Mesendoderm (in vitro differentiated cells): ENCODE measurements at regions not wholly inside any gene's neighbourhood (a gene's known extent, or its start where the extent isn't known, plus 50 kb on each side); places are given as distances from the start of the nearest gene placed in this dataset.

Experiments used
- DNase-seq: peaks from one replicate; pipeline ENCODE4 v3.0.0; 2013
- H2AK5ac ChIP-seq: 2 replicates; pipeline ENCODE4 v1.6.1; 2013; ENCODE audit warnings: low read length, inconsistent platforms
- H2BK120ac ChIP-seq: 2 replicates; pipeline ENCODE4 v1.6.1; 2013; ENCODE audit warnings: low read depth, mild to moderate bottlenecking, low read length, moderate library complexity, mixed read lengths
- H2BK15ac ChIP-seq: replicated peaks from 2 replicates; pipeline ENCODE4 v1.6.1; 2013; ENCODE audit warnings: low read depth, mild to moderate bottlenecking, moderate library complexity
- H2BK5ac ChIP-seq: 2 replicates; pipeline ENCODE4 v1.6.1; 2013; ENCODE audit warnings: low read length, inconsistent platforms
- H3K18ac ChIP-seq: 2 replicates; pipeline ENCODE4 v1.6.1; 2013; ENCODE audit warnings: mild to moderate bottlenecking, low read length, mixed read lengths
- H3K23ac ChIP-seq: one replicate; pipeline ENCODE4 v1.6.1; 2013; ENCODE audit warnings: low read length
- H3K27ac ChIP-seq: 2 replicates; pipeline ENCODE4 v1.5.1; 2013; ENCODE audit warnings: low read depth, mild to moderate bottlenecking, inconsistent platforms, low read length, moderate library complexity
- H3K27me3 ChIP-seq: 2 replicates; pipeline ENCODE4 v1.6.1; 2013; ENCODE audit warnings: low read length, control low read depth, mild to moderate bottlenecking, inconsistent platforms; ENCODE audit not compliant: insufficient read depth, poor library complexity
- H3K36me3 ChIP-seq: 2 replicates; pipeline ENCODE4 v1.6.1; 2013; ENCODE audit warnings: low read length, inconsistent platforms; ENCODE audit not compliant: control insufficient read depth, insufficient read depth
- H3K4ac ChIP-seq: one replicate; pipeline ENCODE4 v1.6.1; 2013; ENCODE audit warnings: low read depth, mild to moderate bottlenecking, low read length, moderate library complexity
- H3K4me1 ChIP-seq: 2 replicates; pipeline ENCODE4 v1.6.1; 2013; ENCODE audit warnings: low read depth, low read length, inconsistent platforms; ENCODE audit not compliant: control insufficient read depth
- H3K4me2 ChIP-seq: 2 replicates; pipeline ENCODE4 v1.6.1; 2013; ENCODE audit warnings: low read length
- H3K4me3 ChIP-seq: 2 replicates; pipeline ENCODE4 v1.5.1; 2013; ENCODE audit warnings: mild to moderate bottlenecking, low read length
- H3K56ac ChIP-seq: one replicate; pipeline ENCODE4 v1.6.1; 2013; ENCODE audit warnings: low read length
- H3K79me1 ChIP-seq: 2 replicates; pipeline ENCODE4 v1.6.1; 2013; ENCODE audit warnings: low read length, inconsistent platforms
- H3K79me2 ChIP-seq: 2 replicates; pipeline ENCODE4 v1.6.1; 2013; ENCODE audit warnings: mild to moderate bottlenecking, low read length; ENCODE audit not compliant: control insufficient read depth, insufficient read depth
- H3K9ac ChIP-seq: 2 replicates; pipeline ENCODE4 v1.6.1; 2013; ENCODE audit warnings: low read length, inconsistent platforms
- H4K5ac ChIP-seq: one replicate; pipeline ENCODE4 v1.6.1; 2013; ENCODE audit warnings: low read length
- H4K8ac ChIP-seq: one replicate; pipeline ENCODE4 v1.6.1; 2013; ENCODE audit warnings: low read depth, mild to moderate bottlenecking, control low read depth, low read length, moderate library complexity
- WGBS: extraction: QIAGEN DNeasy Blood & Tissue Kit; methylation state at CpG from one replicate; pipeline ENCODE4 v1.1.7; 2013; ENCODE audit warnings: low lambda C conversion rate, missing lambda C conversion rate; ENCODE audit not compliant: insufficient coverage; ENCODE audit errors: extremely low coverage; 5-methylcytosine and 5-hydroxymethylcytosine counted together

GRCh38 chr21:28152732-28153131 lies 839.9 kb downstream of the LTN1 start:
- no peak overlapping the region for H3K56ac ChIP-seq
- H2AK5ac ChIP-seq, result no peak overlapping the region
- no peak overlapping the region for H3K27ac ChIP-seq
- no peak overlapping the region for H3K4ac ChIP-seq
- no CpG with 5 or more reads among the region's 1 CpG for WGBS
- no peaks in the 10 kb centered on the region for H3K27me3 ChIP-seq
- no peak overlapping the region for H3K9ac ChIP-seq
- H3K79me1 ChIP-seq, result no peaks in the 10 kb centered on the region
- no peak overlapping the region for H4K5ac ChIP-seq
- H3K79me2 ChIP-seq, result no peaks in the 10 kb centered on the region
- no peak for DNase-seq
- no peak overlapping the region for H2BK5ac ChIP-seq
- H3K4me2 ChIP-seq, result no peak overlapping the region
- H3K4me3 ChIP-seq, result no peak overlapping the region
- H2BK120ac ChIP-seq, result no peak overlapping the region
- H4K8ac ChIP-seq, result no peak overlapping the region
- H2BK15ac ChIP-seq, result no peak overlapping the region
- H3K36me3 ChIP-seq, result no peaks in the 10 kb centered on the region
- H3K4me1 ChIP-seq, result no peaks in the 10 kb centered on the region
- no peak overlapping the region for H3K18ac ChIP-seq
- H3K23ac ChIP-seq, result no peak overlapping the region

GRCh38 chr21:28151758-28152157 lies 840.9 kb downstream of the LTN1 start:
- no peak overlapping the region for H2BK120ac ChIP-seq
- H3K18ac ChIP-seq, result no peak overlapping the region
- H2BK5ac ChIP-seq, result no peak overlapping the region
- no peaks in the 10 kb centered on the region for H3K79me1 ChIP-seq
- no peak overlapping the region for H3K9ac ChIP-seq
- no peak overlapping the region for H3K56ac ChIP-seq
- no peak overlapping the region for H3K27ac ChIP-seq
- no peak overlapping the region for H3K23ac ChIP-seq
- H2AK5ac ChIP-seq, result no peak overlapping the region
- H3K4me1 ChIP-seq, result no peaks in the 10 kb centered on the region
- DNase-seq, result no peak
- H3K79me2 ChIP-seq, result no peaks in the 10 kb centered on the region
- H3K4me3 ChIP-seq, result no peak overlapping the region
- H3K36me3 ChIP-seq, result no peaks in the 10 kb centered on the region
- no peak overlapping the region for H4K5ac ChIP-seq
- no peak overlapping the region for H2BK15ac ChIP-seq
- H3K4me2 ChIP-seq, result no peak overlapping the region
- no peak overlapping the region for H3K4ac ChIP-seq
- WGBS, result no CpG with 5 or more reads among the region's 2 CpGs
- H3K27me3 ChIP-seq, result no peaks in the 10 kb centered on the region
- H4K8ac ChIP-seq, result no peak overlapping the region

GRCh38 chr21:28150778-28151177 lies 841.9 kb downstream of the LTN1 start:
- Histone ChIP-seq H4K5ac (no peak overlapping the region), H3K36me3 (no peaks in the 10 kb centered on the region), H2BK120ac (no peak overlapping the region), H2BK15ac (no peak overlapping the region), H3K23ac (no peak overlapping the region), H2BK5ac (no peak overlapping the region), H3K4me1 (no peaks in the 10 kb centered on the region), H3K56ac (no peak overlapping the region), H3K4me3 (no peak overlapping the region), H2AK5ac (no peak overlapping the region), H3K9ac (no peak overlapping the region), H3K27me3 (no peaks in the 10 kb centered on the region), H3K79me1 (no peaks in the 10 kb centered on the region), H3K27ac (no peak overlapping the region), H3K4me2 (no peak overlapping the region), H4K8ac (no peak overlapping the region), H3K79me2 (no peaks in the 10 kb centered on the region), H3K18ac (no peak overlapping the region), H3K4ac (no peak overlapping the region)
- no CpG with 5 or more reads among the region's 2 CpGs for WGBS
- no peak for DNase-seq

- DNase-seq, result no peak
- no peaks in the 10 kb centered on the region for H3K36me3 ChIP-seq
- H3K4me3 ChIP-seq, result no peak overlapping the region
- H2BK120ac ChIP-seq, result no peak overlapping the region
- H4K5ac ChIP-seq, result no peak overlapping the region
- no peak overlapping the region for H2AK5ac ChIP-seq
- WGBS, result no CpG with 5 or more reads among the region's 4 CpGs
- no peak overlapping the region for H3K56ac ChIP-seq
- H3K27ac ChIP-seq, result no peak overlapping the region
- no peak overlapping the region for H3K4me2 ChIP-seq
- no peak overlapping the region for H4K8ac ChIP-seq
- no peak overlapping the region for H3K18ac ChIP-seq
- H3K79me1 ChIP-seq, result no peaks in the 10 kb centered on the region
- no peak overlapping the region for H3K23ac ChIP-seq
- no peaks in the 10 kb centered on the region for H3K4me1 ChIP-seq
- no peak overlapping the region for H2BK15ac ChIP-seq
- no peak overlapping the region for H3K9ac ChIP-seq
- no peaks in the 10 kb centered on the region for H3K79me2 ChIP-seq
- H3K4ac ChIP-seq, result no peak overlapping the region
- no peaks in the 10 kb centered on the region for H3K27me3 ChIP-seq
- H2BK5ac ChIP-seq, result no peak overlapping the region
Observed at GRCh38 chr21:28148400-28149064, 844.1 kb downstream of the LTN1 start.

GRCh38 chr21:28144653-28145052 lies 848.0 kb downstream of the LTN1 start:
- DNase-seq, result no peak
- H3K79me2 ChIP-seq, result no peaks in the 10 kb centered on the region

GRCh38 chr21:28144089-28144488 lies 848.6 kb downstream of the LTN1 start:
- Histone ChIP-seq H2BK120ac (no peak overlapping the region), H3K23ac (no peak overlapping the region), H3K4ac (no peak overlapping the region), H2BK5ac (no peak overlapping the region), H3K79me2 (no peaks in the 10 kb centered on the region), H3K18ac (no peak overlapping the region), H3K4me1 (no peaks in the 10 kb centered on the region), H3K79me1 (no peaks in the 10 kb centered on the region), H2AK5ac (no peak overlapping the region), H3K4me3 (no peak overlapping the region), H3K9ac (no peak overlapping the region), H3K4me2 (no peak overlapping the region), H4K8ac (no peak overlapping the region), H3K56ac (no peak overlapping the region), H3K36me3 (no peaks in the 10 kb centered on the region), H2BK15ac (no peak overlapping the region), H4K5ac (no peak overlapping the region), H3K27me3 (no peaks in the 10 kb centered on the region), H3K27ac (no peak overlapping the region)
- no peak for DNase-seq

More at GRCh38 chr21:28144653-28145052, 848.0 kb downstream of the LTN1 start:
- Histone ChIP-seq H3K18ac (no peak overlapping the region), H3K4me1 (no peaks in the 10 kb centered on the region), H4K8ac (no peak overlapping the region), H4K5ac (no peak overlapping the region), H3K36me3 (no peaks in the 10 kb centered on the region), H3K4me2 (no peak overlapping the region), H2BK5ac (no peak overlapping the region), H3K4ac (no peak overlapping the region), H3K23ac (no peak overlapping the region), H2BK15ac (no peak overlapping the region), H3K56ac (no peak overlapping the region), H3K27ac (no peak overlapping the region), H3K9ac (no peak overlapping the region), H3K79me1 (no peaks in the 10 kb centered on the region), H3K27me3 (no peaks in the 10 kb centered on the region), H2BK120ac (no peak overlapping the region), H2AK5ac (no peak overlapping the region), H3K4me3 (no peak overlapping the region)
- WGBS, result 100% methylated on average over 1 of the region's 4 CpGs
